WI38 (cell line): ENCODE measurements at regions not wholly inside any gene's neighbourhood (a gene's known extent, or its start where the extent isn't known, plus 50 kb on each side); places are given as distances from the start of the nearest gene placed in this dataset.

Source experiments
- H3K4me3 ChIP-seq: 2 replicates; pipeline ENCODE4 v1.5.1; 2011; ENCODE audit warnings: low read depth, mild to moderate bottlenecking, control low read depth, low read length
- CTCF ChIP-seq: IDR thresholded peaks from 2 replicates; pipeline ENCODE4 v1.5.1; 2012; ENCODE audit warnings: low read depth, mild to moderate bottlenecking, control low read depth, low read length

DNA sequence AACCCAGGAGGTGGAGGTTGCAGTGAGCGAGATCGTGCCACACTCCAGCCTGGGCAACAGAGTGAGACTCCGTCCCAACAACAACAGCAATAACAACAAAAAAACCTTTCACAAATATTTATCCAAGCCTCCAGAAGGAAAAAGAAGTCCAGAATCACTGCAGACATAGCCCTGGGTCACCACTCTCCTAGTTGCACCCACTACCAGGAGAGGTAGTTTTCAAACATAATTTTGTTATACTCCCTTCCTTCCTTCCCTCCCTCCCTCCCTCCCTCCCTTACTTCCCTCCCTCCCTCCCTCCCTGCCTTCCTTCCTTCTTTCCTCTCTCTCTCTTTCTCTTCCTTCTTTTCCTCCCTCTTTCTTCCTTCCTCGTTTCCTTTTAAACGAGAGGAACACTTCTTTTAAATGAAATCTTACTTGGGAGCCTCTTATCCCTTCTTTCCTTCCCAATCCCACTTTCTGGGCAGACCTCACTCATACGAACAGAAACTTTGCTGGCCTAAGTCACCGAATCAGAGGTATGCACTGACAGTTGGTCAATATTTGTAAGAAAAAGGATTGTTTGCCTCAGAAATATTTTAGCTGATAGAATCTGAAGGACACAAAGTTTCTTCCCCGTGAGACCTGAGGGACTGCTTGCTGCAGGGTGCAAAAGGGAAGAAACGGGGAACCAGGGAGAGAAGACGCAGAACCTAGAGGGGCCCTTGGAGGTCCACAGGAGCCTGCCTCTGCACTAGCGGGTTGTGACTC is 88.1 kb upstream of the AGAP1 start:
- no peak for TF ChIP-seq CTCF
- no peak overlapping the region for H3K4me3 ChIP-seq

- TF ChIP-seq CTCF, result no peak
- H3K4me3 ChIP-seq, result no peak overlapping the region
Observed at GRCh38 chr2:235406430-235406829, 87.4 kb upstream of the AGAP1 start.

GRCh38 chr2:235411905-235412485 is 81.8 kb upstream of the AGAP1 start:
- H3K4me3 ChIP-seq, result no peak overlapping the region
- no peak for TF ChIP-seq CTCF

DNA sequence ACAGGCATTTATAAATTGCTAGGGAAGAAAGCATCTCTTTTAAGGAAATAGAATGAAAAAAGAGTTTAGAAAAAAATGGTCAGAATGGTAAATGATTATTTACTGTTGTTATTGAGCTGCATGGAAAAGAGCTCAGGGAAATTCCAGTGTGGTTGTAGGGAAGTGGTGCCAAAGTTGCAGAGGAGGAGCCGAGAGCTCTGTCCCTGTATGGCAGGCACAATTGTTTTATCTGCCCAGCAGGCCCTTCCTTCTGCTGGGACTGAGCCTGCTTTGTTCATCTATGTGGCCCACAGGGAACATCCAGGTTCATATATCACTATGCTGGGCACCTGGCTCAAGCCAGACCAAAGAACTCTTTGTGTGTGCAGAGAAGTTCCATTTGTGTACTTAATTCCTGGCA is 80.8 kb upstream of the AGAP1 start:
- no peak for TF ChIP-seq CTCF
- no peak overlapping the region for H3K4me3 ChIP-seq

DNA sequence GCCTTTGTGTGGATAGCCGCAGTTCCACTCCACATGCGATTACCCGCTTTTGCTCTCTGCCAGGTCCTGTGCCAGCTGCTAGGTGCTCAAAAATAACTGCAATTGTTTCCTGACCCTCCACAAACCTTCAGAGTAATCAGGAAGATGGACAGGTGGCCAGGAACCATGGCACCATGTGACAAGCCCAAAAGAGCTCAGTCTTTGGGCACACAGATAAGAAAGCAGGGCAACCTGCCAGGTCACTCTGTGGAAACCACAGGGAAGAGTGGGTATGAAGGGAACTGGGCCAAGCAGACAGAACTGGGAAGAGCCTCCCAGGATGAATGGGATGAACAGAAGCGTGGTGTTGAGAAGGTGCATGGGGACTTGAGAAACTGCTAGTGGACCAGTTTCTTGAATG is 79.4 kb upstream of the AGAP1 start:
- TF ChIP-seq CTCF, result no peak
- H3K4me3 ChIP-seq, result no peak overlapping the region

- no peak for TF ChIP-seq CTCF
- no peak overlapping the region for H3K4me3 ChIP-seq
Observed at GRCh38 chr2:235416858-235417499, 76.9 kb upstream of the AGAP1 start.

- no peak overlapping the region for H3K4me3 ChIP-seq
- TF ChIP-seq CTCF, result no peak
Observed at GRCh38 chr2:235418918-235419317, 74.9 kb upstream of the AGAP1 start.
